GM19240 (cell line): ENCODE measurements at regions not wholly inside any gene's neighbourhood (a gene's known extent, or its start where the extent isn't known, plus 50 kb on each side); places are given as distances from the start of the nearest gene placed in this dataset.
"Not testable (repeated sequence)": the region's sequence is repeated elsewhere in the genome, so short reads cannot be mapped to it uniquely, and the experiment has no call there.

Source experiments
- DNase-seq: peaks from one replicate; pipeline ENCODE4 v3.0.0; 2011; ENCODE audit warnings: low spot score; ENCODE audit not compliant: insufficient read length

DNA sequence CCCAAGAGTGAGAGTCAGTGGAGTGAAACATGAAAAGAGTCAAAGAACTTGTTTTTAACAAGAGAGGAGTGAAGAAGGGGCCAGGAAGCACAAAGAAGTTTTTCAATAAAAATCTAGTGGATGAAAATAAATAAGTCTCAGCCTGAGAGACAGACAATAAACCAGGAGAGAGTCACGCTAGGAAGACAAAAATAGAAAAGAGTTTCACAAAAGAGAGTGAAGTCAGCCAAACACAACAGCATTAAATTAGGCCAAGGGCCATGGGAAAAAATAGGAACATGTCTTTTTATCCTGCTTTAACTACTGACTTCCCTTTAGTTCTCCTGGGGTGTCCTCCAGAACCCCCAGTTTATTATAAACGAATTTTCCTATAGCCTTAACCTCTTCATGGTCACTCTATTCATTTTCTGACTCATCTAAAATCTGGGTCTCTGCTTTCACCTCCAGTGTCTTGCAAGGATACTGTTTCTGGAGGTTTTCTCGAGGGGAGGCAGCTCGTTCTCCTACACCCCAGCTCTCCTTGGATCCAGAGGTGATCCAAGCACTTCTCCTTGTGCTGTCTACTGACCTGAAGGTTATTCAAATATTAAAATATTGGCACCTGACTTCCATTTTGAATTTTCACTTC lies 571.5 kb upstream of the PPP2R3A start:
- DNase-seq: no peak

DNA sequence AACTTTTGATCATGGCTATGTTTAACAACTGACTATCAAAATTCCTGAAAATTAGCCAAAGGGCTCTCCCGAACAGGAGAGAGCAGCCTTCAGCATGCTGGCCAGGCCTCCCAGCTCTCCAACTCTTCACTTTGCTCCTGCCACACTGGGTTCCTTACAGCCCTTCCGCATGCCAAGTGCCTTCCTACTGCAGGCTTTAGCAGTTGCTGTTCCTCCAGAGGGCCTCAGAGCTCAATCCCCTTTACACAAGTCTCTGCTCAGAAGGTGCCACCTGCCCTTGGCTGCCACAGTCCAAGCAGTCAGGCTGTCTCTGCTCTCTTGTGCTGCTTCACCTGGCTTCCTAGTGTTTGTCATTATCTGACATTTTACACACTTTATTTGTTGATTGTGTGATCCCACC lies 553.1 kb upstream of the PPP2R3A start:
- DNase-seq: no peak

DNA sequence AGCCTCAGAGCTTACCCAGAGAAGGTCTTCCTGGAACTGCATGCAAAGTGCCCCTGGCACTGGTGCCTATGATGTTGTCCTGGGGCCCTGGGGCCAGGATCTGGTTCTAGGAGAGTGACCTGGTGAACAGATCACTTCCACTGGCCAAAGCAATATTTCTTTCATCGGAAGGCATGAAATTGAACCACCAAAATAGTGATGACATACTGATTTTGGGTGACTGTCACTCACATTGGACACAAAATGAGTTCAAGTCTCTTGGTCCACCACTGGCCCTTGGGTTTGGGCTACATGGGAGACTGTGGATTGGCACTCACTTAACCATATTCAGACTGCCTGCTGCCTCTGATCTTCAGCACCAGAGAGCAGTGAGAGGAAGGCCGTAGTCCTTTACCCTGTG lies 549.3 kb upstream of the PPP2R3A start:
- no peak for DNase-seq

DNA sequence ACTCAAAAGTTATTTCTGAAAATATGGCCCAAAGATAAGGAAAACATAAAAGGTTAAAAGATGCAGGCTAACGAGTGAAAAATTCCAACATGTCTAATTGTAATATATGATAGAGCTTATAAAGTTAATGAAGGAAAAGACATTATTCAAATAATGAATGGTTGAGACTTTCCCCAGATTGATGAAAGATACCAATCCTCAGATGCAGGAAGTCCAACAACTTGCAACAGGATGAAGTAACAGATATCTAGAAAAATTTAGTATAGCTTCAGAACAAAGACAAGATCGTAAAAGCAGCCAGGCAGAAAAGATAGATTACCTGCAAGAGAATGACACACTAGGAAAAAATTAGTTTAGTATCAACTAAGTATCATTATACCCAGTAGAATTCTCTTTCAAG lies 546.4 kb upstream of the PPP2R3A start:
- DNase-seq: no peak

DNA sequence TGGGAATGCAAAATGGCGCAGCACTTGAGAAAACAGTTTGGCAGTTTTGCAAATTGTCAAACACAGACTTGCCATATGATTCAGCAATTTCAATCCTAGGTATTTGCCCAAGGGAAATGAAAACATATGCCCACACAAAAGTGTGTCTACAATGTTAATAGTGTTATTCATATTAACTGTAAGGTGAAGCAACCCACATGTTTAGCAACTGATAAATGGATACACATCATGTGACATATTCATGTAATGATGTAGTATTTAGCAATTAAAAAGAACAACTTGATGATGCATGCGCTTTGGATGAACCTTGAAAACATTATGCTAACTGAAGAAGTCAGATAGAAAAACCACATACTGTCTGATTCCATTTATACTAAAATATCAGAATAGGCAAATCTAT lies 539.0 kb upstream of the PPP2R3A start:
- no peak for DNase-seq

DNA sequence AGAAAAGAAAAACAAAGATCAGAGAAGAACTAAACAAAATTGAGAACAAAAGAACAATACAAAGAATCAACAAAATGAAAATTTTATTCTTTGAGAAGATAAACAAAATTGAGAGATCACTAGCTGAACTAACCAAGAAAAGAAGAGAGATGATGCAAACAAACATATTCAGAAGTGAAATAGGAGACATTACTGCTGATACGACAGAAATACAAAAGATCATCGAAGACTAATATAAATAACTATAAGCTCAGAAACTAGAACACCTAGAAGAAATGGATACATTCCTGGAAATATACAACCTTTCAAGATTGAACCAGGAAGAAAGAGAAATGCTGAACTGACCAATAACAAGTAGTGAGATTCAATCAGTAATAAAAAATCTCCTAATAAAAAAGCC lies 533.1 kb upstream of the PPP2R3A start:
- DNase-seq: no peak

DNA sequence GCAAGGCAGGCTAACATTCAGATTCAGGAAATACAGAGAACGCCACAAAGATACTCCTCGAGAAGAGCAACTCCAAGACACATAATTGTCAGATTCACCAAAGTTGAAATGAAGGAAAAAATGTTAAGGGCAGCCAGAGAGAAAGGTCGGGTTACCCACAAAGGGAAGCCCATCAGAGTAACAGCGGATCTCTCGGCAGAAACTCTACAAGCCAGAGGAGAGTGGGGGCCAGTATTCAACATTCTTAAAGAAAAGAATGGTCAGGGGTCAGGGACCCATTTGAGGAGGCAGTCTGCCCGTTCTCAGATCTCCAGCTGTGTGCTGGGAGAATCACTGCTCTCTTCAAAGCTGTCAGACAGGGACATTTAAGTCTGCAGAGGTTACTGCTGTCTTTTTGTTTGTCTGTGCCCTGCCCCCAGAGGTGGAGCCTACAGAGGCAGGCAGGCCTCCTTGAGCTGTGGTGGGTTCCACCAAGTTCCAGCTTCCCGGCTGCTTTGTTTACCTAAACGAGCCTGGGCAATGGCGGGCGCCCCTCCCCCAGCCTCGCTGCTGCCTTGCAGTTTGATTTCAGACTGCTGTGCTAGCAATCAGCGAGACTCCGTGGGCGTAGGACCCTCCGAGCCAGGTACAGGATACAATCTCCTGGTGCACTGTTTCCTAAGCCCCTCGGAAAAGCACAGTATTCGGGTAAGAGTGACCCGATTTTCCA lies 526.5 kb upstream of the PPP2R3A start:
- not testable (repeated sequence) for DNase-seq

DNA sequence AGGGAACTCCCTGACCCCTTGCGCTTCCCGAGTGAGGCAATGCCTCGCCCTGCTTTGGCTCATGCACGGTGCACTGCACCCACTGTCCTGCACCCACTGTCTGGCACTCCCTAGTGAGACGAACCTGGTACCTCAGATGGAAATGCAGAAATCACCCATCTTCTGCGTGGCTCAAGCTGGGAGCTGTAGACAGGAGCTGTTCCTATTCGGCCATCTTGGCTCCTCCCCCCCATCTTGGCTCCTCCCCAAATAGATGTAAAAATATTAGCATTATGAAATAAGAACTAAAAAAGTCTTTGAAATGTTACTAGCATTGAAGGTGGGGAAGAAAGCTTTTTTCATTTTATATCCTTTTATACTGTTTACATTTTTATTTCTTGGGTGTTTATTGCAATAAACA lies 525.9 kb upstream of the PPP2R3A start:
- DNase-seq: not testable (repeated sequence)

DNA sequence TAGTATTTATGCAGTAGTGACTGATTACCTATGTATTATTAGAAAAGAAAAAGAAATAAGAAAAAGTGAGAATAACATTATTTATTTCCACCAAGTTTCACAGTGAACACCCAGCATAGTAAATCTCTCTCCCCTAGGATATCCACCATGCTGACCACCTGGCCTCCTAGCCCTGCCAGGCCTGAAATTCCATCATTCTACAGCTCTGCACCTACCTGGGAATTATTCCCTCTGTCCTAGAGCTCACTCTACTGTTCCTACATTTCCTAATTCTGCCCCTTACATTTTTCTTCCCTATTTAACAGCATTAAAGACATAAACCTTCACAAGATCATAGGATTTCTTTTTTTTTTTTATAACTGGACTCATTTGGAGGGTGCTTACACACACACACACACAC lies 525.3 kb upstream of the PPP2R3A start:
- DNase-seq: no peak

DNA sequence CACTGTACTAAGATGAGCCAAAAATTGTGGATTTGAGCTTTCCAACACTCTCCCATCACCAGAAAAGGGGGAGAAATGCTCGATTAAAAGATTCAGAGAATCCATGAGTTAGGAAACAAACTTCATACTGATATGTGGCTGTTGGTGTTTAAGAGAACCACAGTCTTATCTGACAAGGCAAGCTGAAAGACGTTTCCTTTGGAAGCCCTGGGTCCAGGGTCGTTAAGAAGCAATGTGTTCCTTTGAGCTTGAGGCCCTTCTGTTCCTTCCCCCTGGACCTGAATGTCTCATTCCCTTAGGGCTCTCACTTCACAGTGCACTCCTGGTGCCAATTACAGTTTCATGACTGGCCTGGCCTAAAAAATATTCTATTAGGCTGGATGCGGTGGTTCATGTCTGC lies 524.8 kb upstream of the PPP2R3A start:
- no peak for DNase-seq

DNA sequence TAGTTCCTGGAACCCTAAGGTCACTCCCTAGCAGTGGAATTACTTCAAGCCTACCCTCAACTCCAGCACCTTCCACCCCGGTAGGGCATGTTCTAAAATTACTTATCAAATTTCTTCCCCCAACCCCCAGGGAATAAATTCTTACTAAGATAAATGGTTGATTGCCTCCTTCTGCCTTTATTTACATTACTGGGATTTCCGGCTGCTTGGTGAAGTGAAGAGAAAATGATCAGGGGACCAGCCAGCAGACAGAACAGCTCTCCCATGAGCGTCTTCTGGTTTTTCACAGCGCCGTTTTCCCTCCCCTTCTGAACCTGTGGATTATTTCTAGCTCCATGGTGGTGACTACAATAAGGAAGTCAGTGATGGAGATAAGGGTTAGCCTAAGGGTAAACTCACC lies 521.5 kb upstream of the PPP2R3A start:
- DNase-seq: no peak

DNA sequence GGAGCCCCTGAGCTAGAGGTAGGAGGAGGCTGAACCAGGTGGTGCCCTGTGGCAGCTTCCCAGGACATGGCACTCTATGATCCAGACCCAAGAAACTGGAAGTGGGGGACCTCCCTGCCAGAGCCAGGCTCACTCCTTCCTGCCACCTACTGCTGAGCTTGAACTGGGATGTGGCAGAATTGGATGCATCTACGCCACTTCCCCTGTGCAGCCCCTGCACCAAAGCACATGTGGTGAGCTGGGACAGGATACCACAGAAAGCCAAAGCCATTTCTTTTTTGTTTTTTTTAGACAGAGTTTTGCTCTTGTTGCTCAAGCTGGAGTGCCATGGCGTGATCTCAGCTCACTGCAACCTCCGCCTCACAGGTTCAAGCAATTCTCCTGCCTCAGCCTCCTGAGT lies 518.0 kb upstream of the PPP2R3A start:
- DNase-seq: no peak

DNA sequence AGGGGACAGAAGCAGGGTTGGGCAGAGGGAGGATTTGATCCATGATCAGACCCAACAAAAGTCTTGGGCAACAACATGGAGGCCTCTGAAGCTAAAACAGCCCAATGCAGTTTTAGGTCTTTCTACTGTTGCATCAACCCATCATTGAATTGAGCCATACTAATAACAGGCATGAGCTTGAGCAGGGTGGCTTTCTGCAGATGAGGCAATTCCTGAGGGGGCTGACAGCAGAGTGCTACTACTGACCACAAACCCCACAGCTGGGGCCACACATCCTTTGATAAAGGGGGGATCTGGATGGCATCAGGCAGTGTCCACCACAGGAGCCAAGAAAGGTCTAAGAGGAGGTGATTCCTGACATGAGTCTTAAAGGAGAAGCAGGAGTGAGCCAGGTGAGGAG lies 517.0 kb upstream of the PPP2R3A start:
- DNase-seq: no peak

DNA sequence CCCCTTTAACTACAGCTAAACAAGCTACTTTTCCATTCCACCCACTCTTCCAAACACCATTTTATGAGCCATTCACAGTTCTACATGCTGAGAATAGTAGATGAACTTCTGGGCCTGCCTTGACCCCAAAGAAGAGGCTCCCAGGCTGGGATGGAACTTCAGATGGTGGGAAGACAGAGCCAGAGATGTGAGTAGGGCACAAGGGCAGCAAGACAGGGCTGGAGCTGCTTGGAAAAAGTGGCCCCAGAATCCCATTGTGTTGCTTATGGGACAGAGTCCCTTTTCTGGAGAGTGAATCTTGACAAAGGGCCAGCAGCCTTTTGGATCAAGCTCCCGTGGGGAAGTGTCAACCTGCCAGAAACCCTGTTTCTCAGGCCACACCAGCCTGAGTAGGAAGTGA lies 516.5 kb upstream of the PPP2R3A start:
- DNase-seq: no peak

DNA sequence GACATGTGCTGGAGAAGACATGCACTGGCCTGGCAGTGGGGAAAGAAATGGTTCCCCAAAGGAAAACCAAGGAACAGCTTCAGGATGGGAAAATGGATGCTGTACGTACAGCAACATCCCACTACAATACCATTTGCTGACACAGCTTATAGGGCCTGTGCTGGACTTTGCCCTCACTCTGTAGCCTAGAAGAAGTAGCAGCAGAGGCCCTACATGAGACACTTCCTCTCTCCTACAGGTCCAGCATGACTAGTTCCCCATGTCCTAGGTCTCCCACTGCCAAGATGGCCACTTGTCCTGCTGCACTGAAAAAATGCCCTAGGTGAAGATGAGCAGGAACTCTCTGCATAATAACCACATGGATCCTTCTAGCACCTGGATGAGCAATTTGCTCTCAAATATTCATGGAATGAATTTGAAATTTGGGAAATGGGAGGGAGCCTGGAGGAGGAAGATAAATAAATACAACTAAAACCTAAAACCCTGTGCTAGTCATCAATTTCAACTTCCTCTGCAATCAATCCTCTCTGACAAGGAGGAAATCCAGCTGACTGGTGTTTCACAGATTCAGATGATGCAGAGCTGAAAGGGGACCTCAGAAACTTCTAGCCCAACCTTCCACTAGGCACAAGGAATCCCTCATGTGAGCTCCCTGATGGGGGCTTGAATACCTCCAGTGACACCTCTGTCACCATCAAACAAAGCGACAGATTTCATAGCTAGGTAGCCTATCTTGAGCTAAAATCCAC lies 514.3 kb upstream of the PPP2R3A start:
- no peak for DNase-seq

DNA sequence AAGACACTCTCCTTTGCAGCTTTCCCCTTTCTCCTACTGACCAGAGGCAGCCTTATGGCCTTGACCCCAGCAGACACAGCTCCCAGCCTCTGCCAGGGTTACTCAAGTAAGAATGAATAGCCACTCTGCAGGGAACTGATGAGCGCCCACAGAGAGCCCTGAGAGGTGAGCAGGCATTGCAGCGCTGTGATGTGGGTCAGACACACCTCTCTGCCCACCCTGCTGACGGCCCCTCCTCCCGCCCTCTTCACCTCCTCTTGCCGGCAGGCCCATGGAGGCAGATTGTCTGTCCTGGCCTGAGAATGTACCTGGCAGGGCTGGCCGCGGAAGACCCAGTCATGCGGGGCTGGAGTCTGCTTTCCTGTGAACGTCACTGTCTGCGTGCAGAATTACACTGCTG lies 512.6 kb upstream of the PPP2R3A start:
- no peak for DNase-seq

DNA sequence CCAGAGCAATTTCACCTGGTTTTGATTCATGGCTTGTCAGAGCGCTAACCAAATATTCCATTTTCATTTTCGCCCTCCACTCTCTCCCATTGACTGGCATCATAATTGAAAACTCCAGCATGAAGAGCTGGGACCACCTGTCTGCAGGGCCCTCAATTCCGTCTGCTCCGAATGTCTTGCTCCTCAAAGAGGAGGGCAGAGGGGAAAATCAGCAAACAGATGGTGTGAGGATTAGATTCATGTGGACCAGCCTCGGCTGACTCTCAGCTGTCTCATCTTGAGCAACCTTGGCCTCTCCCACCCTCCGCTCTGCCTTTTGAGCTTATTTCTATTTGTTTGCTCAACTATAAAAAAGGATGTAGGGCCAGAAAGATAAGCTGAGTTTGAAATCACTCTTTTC lies 512.2 kb upstream of the PPP2R3A start:
- no peak for DNase-seq

DNA sequence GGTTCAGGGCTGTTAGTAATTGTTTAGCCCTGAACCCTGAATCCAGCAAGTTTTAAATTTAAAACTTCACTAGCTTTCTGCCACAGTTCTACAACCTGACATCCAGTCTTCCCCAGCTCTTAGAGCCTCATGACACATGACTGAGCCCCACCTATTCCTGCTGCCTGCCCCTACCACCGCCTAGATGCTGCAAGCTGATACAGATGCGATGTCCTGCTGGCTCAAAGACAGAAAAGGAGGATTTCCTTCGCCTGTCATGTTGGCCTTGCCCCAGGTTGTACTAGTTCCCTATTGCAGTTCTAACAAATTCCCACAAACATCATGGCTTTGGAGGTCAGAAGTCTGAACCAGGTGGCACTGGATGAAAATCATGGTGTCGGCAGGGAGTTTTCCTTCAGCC lies 510.6 kb upstream of the PPP2R3A start:
- DNase-seq: no peak

DNA sequence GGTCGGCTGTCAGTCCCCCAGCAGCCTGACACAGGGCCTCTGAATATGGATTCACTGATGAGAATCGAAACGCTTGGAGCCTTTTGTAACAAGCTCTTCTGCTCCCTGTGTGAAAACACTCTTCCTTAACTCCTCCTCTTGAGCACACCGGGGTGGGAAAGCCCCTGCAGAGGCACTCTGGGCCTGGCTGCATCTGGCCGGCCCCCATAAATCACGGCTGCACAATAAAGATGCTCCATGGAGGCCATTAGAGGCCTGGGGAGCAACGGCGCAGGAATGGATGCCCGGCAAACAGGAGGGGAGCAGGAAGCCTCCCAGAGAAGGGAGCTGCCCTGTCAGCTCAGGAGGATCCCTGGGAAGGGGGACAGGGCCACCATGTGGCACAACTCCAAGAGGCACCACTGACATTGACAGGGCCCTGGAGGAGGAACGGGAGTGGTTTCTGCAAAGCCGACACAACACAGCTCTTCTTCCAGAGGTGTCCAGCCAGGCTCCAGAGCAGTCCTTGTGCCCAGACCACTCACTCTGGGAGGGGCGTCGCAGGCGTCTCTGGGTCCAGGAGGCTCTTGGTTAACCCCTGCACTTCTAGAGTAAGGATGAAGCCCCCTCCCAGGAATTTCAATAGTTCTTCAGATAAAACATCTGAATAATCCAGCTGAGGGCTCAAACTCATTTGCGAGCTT lies 509.3 kb upstream of the PPP2R3A start:
- no peak for DNase-seq

DNA sequence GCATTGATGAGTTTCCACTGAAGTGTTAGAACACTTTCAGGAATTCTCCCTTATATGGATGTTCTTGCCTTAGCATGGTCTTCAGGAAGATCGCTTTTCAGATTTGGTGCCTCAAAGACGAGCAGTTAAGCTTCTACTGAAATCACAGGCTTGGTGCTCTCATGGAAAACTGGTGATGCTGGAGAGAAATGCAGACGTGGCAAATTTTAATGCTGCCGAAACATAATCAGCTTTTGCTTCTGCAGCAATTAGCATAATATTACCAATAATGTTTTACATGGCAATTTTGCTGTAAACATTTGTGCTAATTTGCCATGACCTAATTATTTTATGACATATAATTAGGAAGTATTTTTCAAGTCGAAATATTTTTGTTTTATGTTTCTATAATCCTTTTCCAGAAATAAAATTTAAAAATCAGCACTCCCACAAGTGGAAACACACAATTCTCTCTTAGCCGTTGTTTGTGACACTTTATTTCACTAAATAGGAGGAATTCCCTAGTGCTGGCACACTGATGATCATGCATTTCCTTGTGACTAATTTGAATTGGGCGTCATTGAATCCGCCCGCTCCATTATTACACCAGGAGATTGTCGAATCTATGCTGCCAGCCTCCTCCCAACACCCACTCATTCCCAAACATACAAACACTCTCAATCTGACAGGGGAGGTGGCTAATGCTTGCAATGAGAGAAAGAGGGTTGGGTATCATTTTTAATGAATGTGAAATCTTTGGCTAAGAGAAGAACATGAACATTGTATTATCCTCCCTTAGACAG lies 506.8 kb upstream of the PPP2R3A start:
- DNase-seq: no peak

DNA sequence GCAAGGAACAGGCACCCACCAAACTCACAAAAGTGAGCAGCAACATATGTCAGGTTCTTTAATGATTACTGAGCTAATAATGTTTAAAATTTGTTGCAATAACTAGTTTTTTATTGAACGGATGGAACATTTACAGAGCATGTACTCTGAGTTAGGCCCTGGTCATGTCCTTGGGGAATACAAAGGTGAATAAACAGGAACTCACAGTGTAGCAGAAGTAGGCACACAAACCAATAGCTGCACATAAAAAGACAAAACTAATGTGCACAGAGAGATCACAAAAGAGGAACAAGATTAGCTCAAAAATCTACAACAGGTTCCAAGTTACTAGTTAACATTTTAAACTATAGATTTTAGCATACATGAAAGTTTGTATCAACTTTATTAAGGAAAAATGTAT lies 505.3 kb upstream of the PPP2R3A start:
- no peak for DNase-seq
